GM12878 (cell line): ENCODE measurements at regions not wholly inside any gene's neighbourhood (a gene's known extent, or its start where the extent isn't known, plus 50 kb on each side); places are given as distances from the start of the nearest gene placed in this dataset.

Source experiments
- ATAC-seq: fragments of 200-7000 bp; cut with Tn5 transposase; 3 replicates; pipeline ENCODE4 v1.9.1; 2020; ENCODE audit warnings: mild to moderate bottlenecking, moderate library complexity
- BruUV-seq: library from RNA; stranded (reverse); fragments of 400-500 nt; replicated peaks from 2 replicates; lab custom pipeline; 2021; lab: Mats Ljungman, UMichigan
- CTCF ChIA-PET: fragments of 300-600 bp; sonication (Branson Sonifier 250); formaldehyde crosslinking; extraction: SDS; loops from one replicate; lab custom pipeline; 2021; ENCODE audit warnings: inconsistent platforms; lab: Yijun Ruan, JAX
- POLR2A ChIA-PET: fragments of 350-600 bp; formaldehyde crosslinking; extraction: SDS; loops from one replicate; lab custom pipeline; 2021; ENCODE audit warnings: inconsistent platforms; lab: Charles Lee
- RAD21 ChIA-PET: fragments of 300-600 bp; sonication (Branson Sonifier 250); formaldehyde crosslinking; loops from one replicate; lab custom pipeline; 2023; ENCODE audit warnings: antibody characterized with exemption; ENCODE audit not compliant: unreplicated experiment; lab: Charles Lee
- SMC1A ChIA-PET: fragments of 300-600 bp; sonication (Branson Sonifier 250); formaldehyde crosslinking; loops from one replicate; lab custom pipeline; 2023; ENCODE audit not compliant: unreplicated experiment, uncharacterized antibody; lab: Charles Lee
- DNase-seq: peaks from one replicate; pipeline ENCODE4 v3.0.0-alpha.2; 2011; ENCODE audit warnings: low read depth, low spot score
- FAIRE-seq: peaks from 3 replicates; lab custom pipeline; 2011; peaks lifted over from hg19 to GRCh38; lab: Jason Lieb, UNC
- H2AFZ ChIP-seq: 2 replicates; pipeline ENCODE4 v1.6.0; 2011; ENCODE audit warnings: low read depth, low read length, control low read depth; ENCODE audit not compliant: control insufficient read depth
- H3K27ac ChIP-seq: 2 replicates; pipeline ENCODE4 v1.5.1; 2011; ENCODE audit warnings: control low read depth; ENCODE audit not compliant: control insufficient read depth, insufficient read depth
- H3K27me3 ChIP-seq, 2 experiments: replicated peaks in 1 of 2; 2 replicates each; pipeline versions ENCODE4 v1.6.0 to v1.6.1; 2011; ENCODE audit warnings: low read length in 1 of 2; ENCODE audit not compliant: control insufficient read depth in 2 of 2, insufficient read depth in 2 of 2
- H3K36me3 ChIP-seq, 2 experiments: 2 replicates each; pipeline ENCODE4 v1.5.1; 2011; ENCODE audit warnings: low read length in 1 of 2; ENCODE audit not compliant: control insufficient read depth in 2 of 2, insufficient read depth in 2 of 2
- H3K4me1 ChIP-seq: 2 replicates; pipeline ENCODE4 v1.6.1; 2011; ENCODE audit warnings: mild to moderate bottlenecking, low read length, moderate library complexity, mixed read lengths; ENCODE audit not compliant: control insufficient read depth, insufficient read depth
- H3K4me2 ChIP-seq: 2 replicates; pipeline ENCODE4 v1.6.0; 2011; ENCODE audit warnings: control low read depth; ENCODE audit not compliant: control insufficient read depth, insufficient read depth
- H3K4me3 ChIP-seq: fragments of 200-600 bp; sonication (generic); 2 replicates; pipeline ENCODE4 v1.5.1; 2016
- H3K79me2 ChIP-seq: 2 replicates; pipeline ENCODE4 v1.6.0; 2011; ENCODE audit warnings: low read length; ENCODE audit not compliant: control insufficient read depth, insufficient read depth
- H3K9ac ChIP-seq: 2 replicates; pipeline ENCODE4 v1.8.0; 2011; ENCODE audit warnings: low read length, control low read depth, mixed read lengths; ENCODE audit not compliant: control insufficient read depth, insufficient read depth
- H3K9me3 ChIP-seq: replicated peaks from 3 replicates; pipeline ENCODE4 v1.5.1; 2011; ENCODE audit warnings: mild to moderate bottlenecking, low read length; ENCODE audit not compliant: control insufficient read depth, insufficient read depth
- H4K20me1 ChIP-seq: 2 replicates; pipeline ENCODE4 v1.6.0; 2011; ENCODE audit not compliant: control insufficient read depth, insufficient read depth
- BCL11A ChIP-seq: IDR thresholded peaks from 2 replicates; pipeline ENCODE4 v1.6.1; 2011; ENCODE audit warnings: low read depth, low read length
- EED ChIP-seq: sonication (generic); IDR thresholded peaks from 2 replicates; pipeline ENCODE4 v1.6.1; 2016; ENCODE audit warnings: antibody characterized with exemption, low read depth
- IRF4 ChIP-seq: IDR thresholded peaks from 2 replicates; pipeline ENCODE4 v1.6.1; 2011; ENCODE audit warnings: low read depth, low read length
- KAT2A ChIP-seq: conservative IDR thresholded peaks from 2 replicates; pipeline ENCODE4 v1.6.1; 2011; ENCODE audit warnings: low read depth, low read length; ENCODE audit not compliant: control insufficient read depth
- KDM1A ChIP-seq: fragments of 200-600 bp; sonication (generic); IDR thresholded peaks from 2 replicates; pipeline ENCODE4 v1.6.1; 2016; ENCODE audit warnings: borderline replicate concordance
- POU2F2 ChIP-seq: IDR thresholded peaks from 3 replicates; pipeline ENCODE4 v1.6.1; 2011; ENCODE audit warnings: low read depth, mild to moderate bottlenecking, low read length, borderline replicate concordance
- RAD21 ChIP-seq: IDR thresholded peaks from 2 replicates; pipeline ENCODE4 v1.6.1; 2011; ENCODE audit warnings: mild to moderate bottlenecking, low read depth, low read length, moderate library complexity; ENCODE audit not compliant: insufficient read depth
- RFX5 ChIP-seq: IDR thresholded peaks from 2 replicates; pipeline ENCODE4 v1.6.1; 2011; ENCODE audit warnings: low read depth, low read length, improper control_type of control experiment
- RUNX3 ChIP-seq: IDR thresholded peaks from 2 replicates; pipeline ENCODE4 v1.6.1; 2012; ENCODE audit warnings: low read length, inconsistent platforms
- SMAD1 ChIP-seq: fragments of 450-650 bp; IDR thresholded peaks from 2 replicates; pipeline ENCODE4 v1.6.1; 2018; ENCODE audit warnings: mild to moderate bottlenecking, low read depth; ENCODE audit not compliant: partially characterized antibody
- SRF ChIP-seq, 2 experiments: IDR thresholded peaks; 2 replicates each; pipeline ENCODE4 v1.6.1; 2011; ENCODE audit warnings: low read depth in 2 of 2, low read length in 2 of 2, mild to moderate bottlenecking in 1 of 2, moderate library complexity in 1 of 2
- SUPT20H ChIP-seq: IDR thresholded peaks from 2 replicates; pipeline ENCODE4 v1.6.1; 2011; ENCODE audit warnings: low read depth, mild to moderate bottlenecking, low read length, moderate library complexity, borderline replicate concordance; ENCODE audit not compliant: control insufficient read depth
- SUZ12 ChIP-seq: fragments of 200-600 bp; sonication (generic); IDR thresholded peaks from one replicate; pipeline ENCODE4 v1.6.1; 2018; ENCODE audit warnings: antibody characterized with exemption, mild to moderate bottlenecking; ENCODE audit not compliant: unreplicated experiment
- ZNF384 ChIP-seq: IDR thresholded peaks from 2 replicates; pipeline ENCODE4 v1.6.1; 2012; ENCODE audit warnings: low read depth, mild to moderate bottlenecking, low read length, improper control_type of control experiment, borderline replicate concordance
- ZNF622 ChIP-seq: fragments of 450-650 bp; IDR thresholded peaks from 2 replicates; pipeline ENCODE4 v1.6.1; 2017; ENCODE audit warnings: mild to moderate bottlenecking, inconsistent platforms
- WGBS: methylation state at CpG from one replicate; pipeline ENCODE4 v1.1.6; 2016; ENCODE audit warnings: low lambda C conversion rate; ENCODE audit not compliant: insufficient replicate concordance, insufficient coverage; ENCODE audit errors: missing lambda C conversion rate; 5-methylcytosine and 5-hydroxymethylcytosine counted together
- in situ Hi-C: fragments of 300-500 bp; cut with MboI; formaldehyde crosslinking; loops from 9 replicates; pipeline ENCODE4 v1.14.3; 2018; ENCODE audit warnings: mixed read lengths
- intact Hi-C: fragments of 100-400 bp; cut with micrococcal nuclease; formaldehyde crosslinking; loops from one replicate; pipeline ENCODE4 v1.14.2; 2022; ENCODE audit not compliant: unreplicated experiment
- TF ChIP-seq, protein P1 (sequence below): fragments of 450-650 bp; conservative IDR thresholded peaks from 2 replicates; pipeline ENCODE4 v1.6.1; 2017; ENCODE audit warnings: mild to moderate bottlenecking, moderate library complexity
- TF ChIP-seq, protein P2 (sequence below): fragments of 450-650 bp; IDR thresholded peaks from 2 replicates; pipeline ENCODE4 v1.6.1; 2016; ENCODE audit warnings: mild to moderate bottlenecking
- TF ChIP-seq, protein P3 (sequence below): IDR thresholded peaks from 2 replicates; pipeline ENCODE4 v1.6.1; 2012; ENCODE audit warnings: low read length, inconsistent platforms
- TF ChIP-seq, protein P4 (sequence below): fragments of 450-650 bp; formaldehyde crosslinking; IDR thresholded peaks from 2 replicates; pipeline ENCODE4 v1.5.0; 2022; ENCODE audit warnings: mild to moderate bottlenecking, missing genetic modification characterization

DNA sequence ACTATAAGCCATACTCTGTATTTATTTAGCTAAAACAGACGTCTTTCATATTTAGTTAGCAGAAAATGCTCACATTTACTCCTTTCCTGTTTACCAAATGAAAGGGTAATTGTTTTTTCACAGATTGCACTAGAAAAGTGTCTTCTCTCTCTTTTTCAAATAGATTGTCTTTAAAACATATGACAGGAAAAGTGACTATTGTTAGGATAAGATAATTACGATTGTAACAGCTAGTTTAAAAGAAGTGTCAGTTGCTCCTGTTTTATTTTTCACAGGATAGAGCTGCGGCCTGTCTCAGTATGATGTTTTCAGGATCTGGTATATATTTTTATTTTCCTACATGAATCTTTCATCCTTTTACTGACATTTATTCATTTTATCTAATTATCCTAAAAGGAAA, 353.5 kb downstream of the FBXO8 start:
- ChIA-PET SMC1A (interaction anchor here (1.5 kb wide), 1 partner anchor 10 kb away, joined by 4 read pairs; no protein-coding TSS in a partner anchor), POLR2A (no interaction called here), RAD21 (no interaction called here), CTCF (interaction anchor here (1.5 kb wide), 1 partner anchor 22 kb away, joined by 4 read pairs; no protein-coding TSS in a partner anchor)
- intact Hi-C loops: no loop called here
- Histone ChIP-seq H2AFZ (no peak overlapping the region), H3K9me3 (no peaks in the 10 kb centered on the region), H4K20me1 (no peaks in the 10 kb centered on the region), H3K4me1 (no peaks in the 10 kb centered on the region), H3K4me2 (no peak overlapping the region), H3K27me3 (no peaks in the 10 kb centered on the region), H3K79me2 (no peaks in the 10 kb centered on the region), H3K4me3 (no peak overlapping the region), H3K27ac (no peak overlapping the region), H3K9ac (no peak overlapping the region), H3K36me3 (no peaks in the 10 kb centered on the region)
- BruUV-seq: no TSS peak
- no peak for DNase-seq
- FAIRE-seq: no peak
- in situ Hi-C loops: no loop called here
- ATAC-seq: no peak
- WGBS: 0% methylated on average over 3 of the region's 3 CpGs
- TF ChIP-seq IRF4 (no peak), RUNX3 (no peak), EED (no peak), BCL11A (no peak), POU2F2 (no peak), ZNF622 (no peak), SRF (IDR thresholded peaks at IDR 0.05; ENCODE audit: low read depth in 2 of 2, low read length in 2 of 2) (no peak), RAD21 (no peak), SUPT20H (no peak), RFX5 (no peak), KDM1A (no peak), KAT2A (no peak), SUZ12 (no peak), SMAD1 (no peak), ZNF384 (no peak)
- TF ChIP-seq, protein P1, sequence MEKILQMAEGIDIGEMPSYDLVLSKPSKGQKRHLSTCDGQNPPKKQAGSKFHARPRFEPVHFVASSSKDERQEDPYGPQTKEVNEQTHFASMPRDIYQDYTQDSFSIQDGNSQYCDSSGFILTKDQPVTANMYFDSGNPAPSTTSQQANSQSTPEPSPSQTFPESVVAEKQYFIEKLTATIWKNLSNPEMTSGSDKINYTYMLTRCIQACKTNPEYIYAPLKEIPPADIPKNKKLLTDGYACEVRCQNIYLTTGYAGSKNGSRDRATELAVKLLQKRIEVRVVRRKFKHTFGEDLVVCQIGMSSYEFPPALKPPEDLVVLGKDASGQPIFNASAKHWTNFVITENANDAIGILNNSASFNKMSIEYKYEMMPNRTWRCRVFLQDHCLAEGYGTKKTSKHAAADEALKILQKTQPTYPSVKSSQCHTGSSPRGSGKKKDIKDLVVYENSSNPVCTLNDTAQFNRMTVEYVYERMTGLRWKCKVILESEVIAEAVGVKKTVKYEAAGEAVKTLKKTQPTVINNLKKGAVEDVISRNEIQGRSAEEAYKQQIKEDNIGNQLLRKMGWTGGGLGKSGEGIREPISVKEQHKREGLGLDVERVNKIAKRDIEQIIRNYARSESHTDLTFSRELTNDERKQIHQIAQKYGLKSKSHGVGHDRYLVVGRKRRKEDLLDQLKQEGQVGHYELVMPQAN: no peak
- TF ChIP-seq, protein P2, sequence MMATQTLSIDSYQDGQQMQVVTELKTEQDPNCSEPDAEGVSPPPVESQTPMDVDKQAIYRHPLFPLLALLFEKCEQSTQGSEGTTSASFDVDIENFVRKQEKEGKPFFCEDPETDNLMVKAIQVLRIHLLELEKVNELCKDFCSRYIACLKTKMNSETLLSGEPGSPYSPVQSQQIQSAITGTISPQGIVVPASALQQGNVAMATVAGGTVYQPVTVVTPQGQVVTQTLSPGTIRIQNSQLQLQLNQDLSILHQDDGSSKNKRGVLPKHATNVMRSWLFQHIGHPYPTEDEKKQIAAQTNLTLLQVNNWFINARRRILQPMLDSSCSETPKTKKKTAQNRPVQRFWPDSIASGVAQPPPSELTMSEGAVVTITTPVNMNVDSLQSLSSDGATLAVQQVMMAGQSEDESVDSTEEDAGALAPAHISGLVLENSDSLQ: no peak
- TF ChIP-seq, protein P3, sequence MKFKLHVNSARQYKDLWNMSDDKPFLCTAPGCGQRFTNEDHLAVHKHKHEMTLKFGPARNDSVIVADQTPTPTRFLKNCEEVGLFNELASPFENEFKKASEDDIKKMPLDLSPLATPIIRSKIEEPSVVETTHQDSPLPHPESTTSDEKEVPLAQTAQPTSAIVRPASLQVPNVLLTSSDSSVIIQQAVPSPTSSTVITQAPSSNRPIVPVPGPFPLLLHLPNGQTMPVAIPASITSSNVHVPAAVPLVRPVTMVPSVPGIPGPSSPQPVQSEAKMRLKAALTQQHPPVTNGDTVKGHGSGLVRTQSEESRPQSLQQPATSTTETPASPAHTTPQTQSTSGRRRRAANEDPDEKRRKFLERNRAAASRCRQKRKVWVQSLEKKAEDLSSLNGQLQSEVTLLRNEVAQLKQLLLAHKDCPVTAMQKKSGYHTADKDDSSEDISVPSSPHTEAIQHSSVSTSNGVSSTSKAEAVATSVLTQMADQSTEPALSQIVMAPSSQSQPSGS: no peak
- TF ChIP-seq, protein P4, sequence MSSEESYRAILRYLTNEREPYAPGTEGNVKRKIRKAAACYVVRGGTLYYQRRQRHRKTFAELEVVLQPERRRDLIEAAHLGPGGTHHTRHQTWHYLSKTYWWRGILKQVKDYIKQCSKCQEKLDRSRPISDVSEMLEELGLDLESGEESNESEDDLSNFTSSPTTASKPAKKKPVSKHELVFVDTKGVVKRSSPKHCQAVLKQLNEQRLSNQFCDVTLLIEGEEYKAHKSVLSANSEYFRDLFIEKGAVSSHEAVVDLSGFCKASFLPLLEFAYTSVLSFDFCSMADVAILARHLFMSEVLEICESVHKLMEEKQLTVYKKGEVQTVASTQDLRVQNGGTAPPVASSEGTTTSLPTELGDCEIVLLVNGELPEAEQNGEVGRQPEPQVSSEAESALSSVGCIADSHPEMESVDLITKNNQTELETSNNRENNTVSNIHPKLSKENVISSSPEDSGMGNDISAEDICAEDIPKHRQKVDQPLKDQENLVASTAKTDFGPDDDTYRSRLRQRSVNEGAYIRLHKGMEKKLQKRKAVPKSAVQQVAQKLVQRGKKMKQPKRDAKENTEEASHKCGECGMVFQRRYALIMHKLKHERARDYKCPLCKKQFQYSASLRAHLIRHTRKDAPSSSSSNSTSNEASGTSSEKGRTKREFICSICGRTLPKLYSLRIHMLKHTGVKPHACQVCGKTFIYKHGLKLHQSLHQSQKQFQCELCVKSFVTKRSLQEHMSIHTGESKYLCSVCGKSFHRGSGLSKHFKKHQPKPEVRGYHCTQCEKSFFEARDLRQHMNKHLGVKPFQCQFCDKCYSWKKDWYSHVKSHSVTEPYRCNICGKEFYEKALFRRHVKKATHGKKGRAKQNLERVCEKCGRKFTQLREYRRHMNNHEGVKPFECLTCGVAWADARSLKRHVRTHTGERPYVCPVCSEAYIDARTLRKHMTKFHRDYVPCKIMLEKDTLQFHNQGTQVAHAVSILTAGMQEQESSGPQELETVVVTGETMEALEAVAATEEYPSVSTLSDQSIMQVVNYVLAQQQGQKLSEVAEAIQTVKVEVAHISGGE (CRISPR knock-in tag): no peak
